ENCODE measurements at regions not wholly inside any gene's neighbourhood (a gene's known extent, or its start where the extent isn't known, plus 50 kb on each side); places are given as distances from the start of the nearest gene placed in this dataset.
"Not testable (repeated sequence)": the region's sequence is repeated elsewhere in the genome, so short reads cannot be mapped to it uniquely, and the experiment has no call there.

GRCh38 chr6:125377621-125378020, 75.9 kb upstream of the HDDC2 start:
- no peak overlapping the region for H3K4me3 ChIP-seq (ENCODE audit: low read depth, low read length)
- in situ Hi-C loops (cut with HindIII; ENCODE audit: low sequenced_read_pairs), result no loop called here
- TF ChIP-seq CTCF (IDR thresholded peaks at IDR 0.05; ENCODE audit: low read depth, low read length, missing control alignments), result no peak
- DNase-seq (ENCODE audit: low read depth), result peak; percentile 43

- H3K4me3 ChIP-seq (ENCODE audit: low read depth, low read length), result no peak overlapping the region
- no peak for DNase-seq (ENCODE audit: low read depth)
- in situ Hi-C loops (cut with HindIII; ENCODE audit: low sequenced_read_pairs), result no loop called here
- TF ChIP-seq CTCF (IDR thresholded peaks at IDR 0.05; ENCODE audit: low read depth, low read length, missing control alignments), result no peak
Observed at GRCh38 chr6:125379174-125379573, 77.4 kb upstream of the HDDC2 start.

- TF ChIP-seq CTCF (IDR thresholded peaks at IDR 0.05; ENCODE audit: low read depth, low read length, missing control alignments), result no peak
- in situ Hi-C loops (cut with HindIII; ENCODE audit: low sequenced_read_pairs), result no loop called here
- no peak overlapping the region for H3K4me3 ChIP-seq (ENCODE audit: low read depth, low read length)
- DNase-seq (ENCODE audit: low read depth), result no peak
Observed at GRCh38 chr6:125380474-125380873, 78.7 kb upstream of the HDDC2 start.

GRCh38 chr6:125386337-125386736, 84.6 kb upstream of the HDDC2 start:
- in situ Hi-C loops (cut with HindIII; ENCODE audit: low sequenced_read_pairs); DNase-seq (ENCODE audit: low read depth): not testable (repeated sequence)

GRCh38 chr6:125392682-125393081, 90.9 kb upstream of the HDDC2 start:
- H3K4me3 ChIP-seq (ENCODE audit: low read depth, low read length), result no peak overlapping the region
- DNase-seq (ENCODE audit: low read depth), result no peak
- in situ Hi-C loops (cut with HindIII; ENCODE audit: low sequenced_read_pairs), result no loop called here
- no peak for TF ChIP-seq CTCF (IDR thresholded peaks at IDR 0.05; ENCODE audit: low read depth, low read length, missing control alignments)

More at GRCh38 chr6:125386337-125386736, 84.6 kb upstream of the HDDC2 start:
- not testable (repeated sequence) for H3K4me3 ChIP-seq (ENCODE audit: low read depth, low read length)

GRCh38 chr6:125393449-125393858, 91.7 kb upstream of the HDDC2 start:
- in situ Hi-C loops (cut with HindIII; ENCODE audit: low sequenced_read_pairs), result no loop called here
- DNase-seq (ENCODE audit: low read depth), result peak; percentile 3
- TF ChIP-seq CTCF (IDR thresholded peaks at IDR 0.05; ENCODE audit: low read depth, low read length, missing control alignments), result no peak
- no peak overlapping the region for H3K4me3 ChIP-seq (ENCODE audit: low read depth, low read length)

GRCh38 chr6:125406741-125407140, 105.0 kb upstream of the HDDC2 start:
- no peak overlapping the region for H3K4me3 ChIP-seq (ENCODE audit: low read depth, low read length)
- TF ChIP-seq CTCF (IDR thresholded peaks at IDR 0.05; ENCODE audit: low read depth, low read length, missing control alignments), result no peak
- DNase-seq (ENCODE audit: low read depth), result no peak
- in situ Hi-C loops (cut with HindIII; ENCODE audit: low sequenced_read_pairs), result no loop called here
